ENCODE measurements at regions not wholly inside any gene's neighbourhood (a gene's known extent, or its start where the extent isn't known, plus 50 kb on each side); places are given as distances from the start of the nearest gene placed in this dataset.
"Not testable (repeated sequence)": the region's sequence is repeated elsewhere in the genome, so short reads cannot be mapped to it uniquely, and the experiment has no call there.

DNA sequence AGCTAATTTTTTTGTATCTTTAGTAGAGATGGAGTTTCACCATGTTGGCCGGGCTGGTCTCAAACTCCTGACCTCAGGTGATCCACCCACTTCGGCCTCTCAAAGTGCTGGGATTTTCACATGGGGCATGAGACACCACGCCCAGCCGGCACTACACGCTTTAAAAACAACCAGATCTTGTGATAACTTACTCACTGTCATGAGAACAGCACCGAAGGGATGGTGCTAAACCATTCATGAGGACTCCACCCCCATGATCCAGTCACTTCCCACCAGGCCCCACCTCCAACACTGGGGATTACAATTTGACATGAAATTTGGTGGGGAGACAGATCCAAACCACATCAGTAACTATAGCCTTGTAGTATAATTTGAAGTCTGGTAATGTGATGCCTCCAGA lies 67.4 kb upstream of the ZNF169 start:
- DNase-seq, result not testable (repeated sequence)

- DNase-seq, result no peak
Observed at GRCh38 chr9:94198414-94198813, 60.7 kb upstream of the ZNF169 start.

DNA sequence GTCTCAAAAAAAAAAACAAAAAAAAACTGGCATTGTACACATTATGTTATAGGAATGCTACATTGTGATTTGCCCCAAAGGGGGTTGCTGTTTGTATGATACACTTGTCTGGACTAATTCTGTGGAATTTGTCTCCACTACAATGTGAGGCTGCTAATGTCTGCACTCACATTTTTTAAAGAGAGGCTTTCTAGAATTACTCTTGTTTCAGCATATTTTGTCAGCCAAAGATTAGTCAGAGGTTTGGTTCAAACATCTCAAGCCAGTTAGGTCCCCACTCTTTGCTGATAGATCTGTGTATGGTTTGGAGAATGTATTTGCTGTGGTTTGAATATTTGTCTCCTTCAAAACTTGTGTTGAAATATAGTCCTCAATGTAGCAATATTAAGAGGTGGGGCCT lies 59.3 kb upstream of the ZNF169 start:
- no peak for DNase-seq

GRCh38 chr9:94204174-94204573 lies 54.9 kb upstream of the ZNF169 start:
- no peak for DNase-seq

DNA sequence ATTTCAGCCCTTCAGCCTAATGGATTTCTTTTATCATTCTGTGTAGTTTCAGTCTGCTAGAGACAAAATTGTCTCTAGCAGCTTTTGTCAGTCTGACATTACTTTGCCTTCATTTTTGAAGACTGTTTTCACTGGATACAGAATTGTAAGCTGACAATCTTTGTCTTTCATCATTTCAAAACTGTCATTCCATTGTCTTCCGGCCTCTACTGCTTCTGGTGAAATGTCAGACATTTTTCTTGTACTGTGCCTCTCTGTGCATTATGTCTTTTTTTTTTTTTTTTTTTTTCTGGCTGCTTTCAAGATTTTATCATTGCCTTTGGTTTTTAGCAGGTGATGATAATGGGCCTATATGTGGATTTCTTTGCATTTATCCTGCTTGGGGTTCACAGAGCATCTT lies 51.3 kb upstream of the ZNF169 start:
- no peak for DNase-seq

All from NCI-H446 (cell line).